SK-N-SH treated with all-trans-retinoic acid at 6 μM for 48 hours (cell line): ENCODE measurements at regions not wholly inside any gene's neighbourhood (a gene's known extent, or its start where the extent isn't known, plus 50 kb on each side); places are given as distances from the start of the nearest gene placed in this dataset.

Experiments
- ATAC-seq: fragments of 200-7000 bp; cut with Tn5 transposase; 3 replicates; pipeline ENCODE4 v1.9.1; 2020; ENCODE audit warnings: mild to moderate bottlenecking, moderate library complexity
- BACH2 ChIP-seq: fragments of 250-450 bp; sonication (Bioruptor Pico); IDR thresholded peaks from 2 replicates; pipeline ENCODE4 v1.9.0; 2021; ENCODE audit warnings: mild to moderate bottlenecking, borderline replicate concordance
- CSDC2 ChIP-seq: fragments of 250-450 bp; sonication (Bioruptor Pico); IDR thresholded peaks from 2 replicates; pipeline ENCODE4 v1.5.0; 2020; ENCODE audit warnings: mild to moderate bottlenecking, moderate library complexity
- ESRRG ChIP-seq: fragments of 250-450 bp; sonication (Bioruptor Pico); IDR thresholded peaks from 2 replicates; pipeline ENCODE4 v1.6.1; 2021; ENCODE audit warnings: mild to moderate bottlenecking
- GLIS3 ChIP-seq: fragments of 250-450 bp; sonication (Bioruptor Pico); IDR thresholded peaks from 2 replicates; pipeline ENCODE4 v1.5.0; 2020; ENCODE audit warnings: mild to moderate bottlenecking, moderate library complexity
- ISL1 ChIP-seq: fragments of 250-450 bp; sonication (Bioruptor Pico); IDR thresholded peaks from 2 replicates; pipeline ENCODE4 v2.1.2; 2022; ENCODE audit warnings: mild to moderate bottlenecking, moderate library complexity
- OSR1 ChIP-seq: fragments of 250-450 bp; sonication (Bioruptor Pico); IDR thresholded peaks from 2 replicates; pipeline ENCODE4 v1.8.0; 2022; ENCODE audit warnings: moderate library complexity, mild to moderate bottlenecking, inconsistent platforms
- RARB ChIP-seq: fragments of 250-450 bp; sonication (Bioruptor Pico); IDR thresholded peaks from 2 replicates; pipeline ENCODE4 v1.8.0; 2021; ENCODE audit warnings: mild to moderate bottlenecking, moderate library complexity
- SNAI2 ChIP-seq: fragments of 250-450 bp; sonication (Bioruptor Pico); IDR thresholded peaks from 2 replicates; pipeline ENCODE4 v1.5.0; 2020; ENCODE audit warnings: mild to moderate bottlenecking, moderate library complexity
- TCF4 ChIP-seq: fragments of 250-450 bp; sonication (Bioruptor Pico); IDR thresholded peaks from 2 replicates; pipeline ENCODE4 v1.8.0; 2021; ENCODE audit warnings: mild to moderate bottlenecking, moderate library complexity, borderline replicate concordance
- TOX ChIP-seq: fragments of 250-450 bp; sonication (Bioruptor Pico); IDR thresholded peaks from 2 replicates; pipeline ENCODE4 v1.8.0; 2021; ENCODE audit warnings: mild to moderate bottlenecking, moderate library complexity, borderline replicate concordance
- ZC3H10 ChIP-seq: fragments of 250-450 bp; sonication (Bioruptor Pico); IDR thresholded peaks from 2 replicates; pipeline ENCODE4 v1.5.1; 2021; ENCODE audit warnings: mild to moderate bottlenecking, moderate library complexity
- ZFP3 ChIP-seq: fragments of 250-450 bp; sonication (Bioruptor Pico); IDR thresholded peaks from 2 replicates; pipeline ENCODE4 v1.5.0; 2020; ENCODE audit warnings: mild to moderate bottlenecking, moderate library complexity
- ZNF565 ChIP-seq: fragments of 450-650 bp; formaldehyde crosslinking; conservative IDR thresholded peaks from 2 replicates; pipeline ENCODE4 v1.5.0; 2020; ENCODE audit warnings: low read depth, mild to moderate bottlenecking, moderate library complexity
- TF ChIP-seq, protein P1 (sequence below): fragments of 250-450 bp; sonication (Bioruptor Pico); IDR thresholded peaks from 2 replicates; pipeline ENCODE4 v1.5.1; 2021; ENCODE audit warnings: mild to moderate bottlenecking, moderate library complexity
- TF ChIP-seq, protein P2 (sequence below): fragments of 250-450 bp; sonication (Bioruptor Pico); IDR thresholded peaks from 2 replicates; pipeline ENCODE4 v1.8.0; 2020; ENCODE audit warnings: mild to moderate bottlenecking, moderate library complexity, borderline replicate concordance
- TF ChIP-seq, protein P3 (sequence below): fragments of 250-450 bp; sonication (Bioruptor Pico); IDR thresholded peaks from 2 replicates; pipeline ENCODE4 v1.5.0; 2020; ENCODE audit warnings: mild to moderate bottlenecking, moderate library complexity
- TF ChIP-seq, protein P4 (sequence below): fragments of 250-450 bp; sonication (Bioruptor Pico); IDR thresholded peaks from 2 replicates; pipeline ENCODE4 v1.8.0; 2021; ENCODE audit warnings: low read depth, mild to moderate bottlenecking, moderate library complexity, borderline replicate concordance
- TF ChIP-seq, protein P5 (sequence below): fragments of 250-450 bp; sonication (Bioruptor Pico); IDR thresholded peaks from 2 replicates; pipeline ENCODE4 v1.5.1; 2020; ENCODE audit warnings: low read depth, mild to moderate bottlenecking, moderate library complexity

DNA sequence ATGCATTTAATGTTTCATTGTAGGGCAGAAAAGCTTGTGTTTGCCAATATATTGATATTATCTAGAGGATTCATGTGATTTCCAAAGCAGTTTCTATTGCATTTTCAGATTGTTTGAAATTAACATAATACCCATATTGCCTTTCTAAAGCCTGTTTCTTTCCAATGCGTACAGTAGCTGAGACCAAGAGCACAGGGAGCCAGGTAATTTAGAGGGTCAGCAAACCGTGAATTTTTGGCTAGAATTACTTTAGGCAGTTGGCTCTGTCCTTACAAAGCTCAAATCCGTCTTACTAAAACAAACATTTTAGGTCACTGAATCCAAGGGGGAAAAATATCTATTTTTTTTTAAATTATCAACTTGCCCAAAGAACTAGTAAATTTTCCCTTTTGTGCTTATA is 604.9 kb upstream of the ADARB2 start:
- TF ChIP-seq RARB (CRISPR knock-in tag), result no peak
- TF ChIP-seq, protein P1, sequence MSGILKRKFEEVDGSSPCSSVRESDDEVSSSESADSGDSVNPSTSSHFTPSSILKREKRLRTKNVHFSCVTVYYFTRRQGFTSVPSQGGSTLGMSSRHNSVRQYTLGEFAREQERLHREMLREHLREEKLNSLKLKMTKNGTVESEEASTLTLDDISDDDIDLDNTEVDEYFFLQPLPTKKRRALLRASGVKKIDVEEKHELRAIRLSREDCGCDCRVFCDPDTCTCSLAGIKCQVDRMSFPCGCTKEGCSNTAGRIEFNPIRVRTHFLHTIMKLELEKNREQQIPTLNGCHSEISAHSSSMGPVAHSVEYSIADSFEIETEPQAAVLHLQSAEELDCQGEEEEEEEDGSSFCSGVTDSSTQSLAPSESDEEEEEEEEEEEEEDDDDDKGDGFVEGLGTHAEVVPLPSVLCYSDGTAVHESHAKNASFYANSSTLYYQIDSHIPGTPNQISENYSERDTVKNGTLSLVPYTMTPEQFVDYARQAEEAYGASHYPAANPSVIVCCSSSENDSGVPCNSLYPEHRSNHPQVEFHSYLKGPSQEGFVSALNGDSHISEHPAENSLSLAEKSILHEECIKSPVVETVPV (CRISPR knock-in tag), result no peak
- TF ChIP-seq, protein P2, sequence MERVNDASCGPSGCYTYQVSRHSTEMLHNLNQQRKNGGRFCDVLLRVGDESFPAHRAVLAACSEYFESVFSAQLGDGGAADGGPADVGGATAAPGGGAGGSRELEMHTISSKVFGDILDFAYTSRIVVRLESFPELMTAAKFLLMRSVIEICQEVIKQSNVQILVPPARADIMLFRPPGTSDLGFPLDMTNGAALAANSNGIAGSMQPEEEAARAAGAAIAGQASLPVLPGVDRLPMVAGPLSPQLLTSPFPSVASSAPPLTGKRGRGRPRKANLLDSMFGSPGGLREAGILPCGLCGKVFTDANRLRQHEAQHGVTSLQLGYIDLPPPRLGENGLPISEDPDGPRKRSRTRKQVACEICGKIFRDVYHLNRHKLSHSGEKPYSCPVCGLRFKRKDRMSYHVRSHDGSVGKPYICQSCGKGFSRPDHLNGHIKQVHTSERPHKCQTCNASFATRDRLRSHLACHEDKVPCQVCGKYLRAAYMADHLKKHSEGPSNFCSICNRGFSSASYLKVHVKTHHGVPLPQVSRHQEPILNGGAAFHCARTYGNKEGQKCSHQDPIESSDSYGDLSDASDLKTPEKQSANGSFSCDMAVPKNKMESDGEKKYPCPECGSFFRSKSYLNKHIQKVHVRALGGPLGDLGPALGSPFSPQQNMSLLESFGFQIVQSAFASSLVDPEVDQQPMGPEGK (CRISPR knock-in tag), result no peak
- TF ChIP-seq ESRRG (CRISPR knock-in tag), result no peak
- ATAC-seq, result no peak

DNA sequence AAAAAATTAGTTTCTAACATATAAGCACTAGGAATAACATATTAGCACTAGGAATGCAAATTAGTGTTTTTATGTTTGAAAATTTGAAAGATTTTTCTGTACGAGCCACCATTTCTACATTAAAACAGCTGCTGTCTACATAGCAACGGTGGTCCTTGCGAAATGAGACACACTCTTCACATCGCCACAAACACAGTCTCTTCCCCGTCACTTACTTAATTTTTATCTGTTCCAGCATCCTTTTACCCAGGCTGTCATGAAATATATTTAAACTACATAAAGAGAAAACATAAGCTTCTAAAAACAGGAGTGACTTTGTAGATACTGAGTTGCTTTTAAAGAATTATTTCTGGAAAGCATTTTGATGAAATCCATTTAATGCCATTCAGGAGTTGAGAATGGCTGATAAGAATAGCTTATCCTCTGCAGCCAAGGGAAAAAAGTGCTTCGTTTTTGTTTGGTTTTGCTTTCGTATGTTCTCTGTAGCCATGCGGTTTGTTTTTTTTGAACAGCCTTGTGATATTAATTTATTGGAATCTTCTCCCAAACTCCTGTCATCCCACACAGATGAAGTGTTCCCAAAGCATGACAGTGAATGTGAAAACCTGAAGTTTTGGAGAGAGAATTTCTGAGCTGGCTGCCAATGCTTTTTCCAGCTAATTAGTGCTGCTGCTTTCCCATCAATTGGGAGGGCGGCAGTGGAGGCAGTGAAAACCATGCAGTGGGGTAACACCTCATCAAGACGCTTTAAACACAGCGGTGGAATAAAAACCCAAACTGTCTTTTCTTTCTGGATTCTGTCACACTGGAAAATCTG is 603.7 kb upstream of the ADARB2 start:
- TF ChIP-seq, protein P2 (CRISPR knock-in tag), result no peak
- TF ChIP-seq, protein P3, sequence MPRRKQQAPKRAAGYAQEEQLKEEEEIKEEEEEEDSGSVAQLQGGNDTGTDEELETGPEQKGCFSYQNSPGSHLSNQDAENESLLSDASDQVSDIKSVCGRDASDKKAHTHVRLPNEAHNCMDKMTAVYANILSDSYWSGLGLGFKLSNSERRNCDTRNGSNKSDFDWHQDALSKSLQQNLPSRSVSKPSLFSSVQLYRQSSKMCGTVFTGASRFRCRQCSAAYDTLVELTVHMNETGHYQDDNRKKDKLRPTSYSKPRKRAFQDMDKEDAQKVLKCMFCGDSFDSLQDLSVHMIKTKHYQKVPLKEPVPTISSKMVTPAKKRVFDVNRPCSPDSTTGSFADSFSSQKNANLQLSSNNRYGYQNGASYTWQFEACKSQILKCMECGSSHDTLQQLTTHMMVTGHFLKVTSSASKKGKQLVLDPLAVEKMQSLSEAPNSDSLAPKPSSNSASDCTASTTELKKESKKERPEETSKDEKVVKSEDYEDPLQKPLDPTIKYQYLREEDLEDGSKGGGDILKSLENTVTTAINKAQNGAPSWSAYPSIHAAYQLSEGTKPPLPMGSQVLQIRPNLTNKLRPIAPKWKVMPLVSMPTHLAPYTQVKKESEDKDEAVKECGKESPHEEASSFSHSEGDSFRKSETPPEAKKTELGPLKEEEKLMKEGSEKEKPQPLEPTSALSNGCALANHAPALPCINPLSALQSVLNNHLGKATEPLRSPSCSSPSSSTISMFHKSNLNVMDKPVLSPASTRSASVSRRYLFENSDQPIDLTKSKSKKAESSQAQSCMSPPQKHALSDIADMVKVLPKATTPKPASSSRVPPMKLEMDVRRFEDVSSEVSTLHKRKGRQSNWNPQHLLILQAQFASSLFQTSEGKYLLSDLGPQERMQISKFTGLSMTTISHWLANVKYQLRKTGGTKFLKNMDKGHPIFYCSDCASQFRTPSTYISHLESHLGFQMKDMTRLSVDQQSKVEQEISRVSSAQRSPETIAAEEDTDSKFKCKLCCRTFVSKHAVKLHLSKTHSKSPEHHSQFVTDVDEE (CRISPR knock-in tag), result no peak
- TF ChIP-seq BACH2 (CRISPR knock-in tag) (no peak), ZC3H10 (CRISPR knock-in tag) (no peak), SNAI2 (CRISPR knock-in tag) (no peak), OSR1 (CRISPR knock-in tag) (no peak), GLIS3 (no peak), ISL1 (CRISPR knock-in tag) (no peak), CSDC2 (CRISPR knock-in tag) (no peak), TCF4 (CRISPR knock-in tag) (no peak), ESRRG (CRISPR knock-in tag) (no peak), RARB (CRISPR knock-in tag) (no peak), ZFP3 (CRISPR knock-in tag) (no peak), ZNF565 (no peak), TOX (CRISPR knock-in tag) (no peak)
- TF ChIP-seq, protein P1 (CRISPR knock-in tag), result no peak
- TF ChIP-seq, protein P4, sequence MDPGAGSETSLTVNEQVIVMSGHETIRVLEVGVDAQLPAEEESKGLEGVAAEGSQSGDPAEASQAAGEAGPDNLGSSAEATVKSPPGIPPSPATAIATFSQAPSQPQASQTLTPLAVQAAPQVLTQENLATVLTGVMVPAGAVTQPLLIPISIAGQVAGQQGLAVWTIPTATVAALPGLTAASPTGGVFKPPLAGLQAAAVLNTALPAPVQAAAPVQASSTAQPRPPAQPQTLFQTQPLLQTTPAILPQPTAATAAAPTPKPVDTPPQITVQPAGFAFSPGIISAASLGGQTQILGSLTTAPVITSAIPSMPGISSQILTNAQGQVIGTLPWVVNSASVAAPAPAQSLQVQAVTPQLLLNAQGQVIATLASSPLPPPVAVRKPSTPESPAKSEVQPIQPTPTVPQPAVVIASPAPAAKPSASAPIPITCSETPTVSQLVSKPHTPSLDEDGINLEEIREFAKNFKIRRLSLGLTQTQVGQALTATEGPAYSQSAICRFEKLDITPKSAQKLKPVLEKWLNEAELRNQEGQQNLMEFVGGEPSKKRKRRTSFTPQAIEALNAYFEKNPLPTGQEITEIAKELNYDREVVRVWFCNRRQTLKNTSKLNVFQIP, result no peak
- TF ChIP-seq, protein P5, sequence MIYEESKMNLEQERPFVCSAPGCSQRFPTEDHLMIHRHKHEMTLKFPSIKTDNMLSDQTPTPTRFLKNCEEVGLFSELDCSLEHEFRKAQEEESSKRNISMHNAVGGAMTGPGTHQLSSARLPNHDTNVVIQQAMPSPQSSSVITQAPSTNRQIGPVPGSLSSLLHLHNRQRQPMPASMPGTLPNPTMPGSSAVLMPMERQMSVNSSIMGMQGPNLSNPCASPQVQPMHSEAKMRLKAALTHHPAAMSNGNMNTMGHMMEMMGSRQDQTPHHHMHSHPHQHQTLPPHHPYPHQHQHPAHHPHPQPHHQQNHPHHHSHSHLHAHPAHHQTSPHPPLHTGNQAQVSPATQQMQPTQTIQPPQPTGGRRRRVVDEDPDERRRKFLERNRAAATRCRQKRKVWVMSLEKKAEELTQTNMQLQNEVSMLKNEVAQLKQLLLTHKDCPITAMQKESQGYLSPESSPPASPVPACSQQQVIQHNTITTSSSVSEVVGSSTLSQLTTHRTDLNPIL, result no peak
- no peak for ATAC-seq
